OCI-LY3 (cell line): ENCODE measurements at regions not wholly inside any gene's neighbourhood (a gene's known extent, or its start where the extent isn't known, plus 50 kb on each side); places are given as distances from the start of the nearest gene placed in this dataset.

Source experiments
- EZH2phosphoT487 ChIP-seq: fragments of 200-600 bp; shearing (Covaris generic); IDR thresholded peaks from 2 replicates; pipeline ENCODE4 v1.6.1; 2018; ENCODE audit warnings: antibody characterized with exemption, mixed run types, low read depth
- TF ChIP-seq, protein P1 (sequence below): fragments of 200-600, 300-600 bp; sonication (generic); IDR thresholded peaks from 2 replicates; pipeline ENCODE4 v1.5.1; 2014; ENCODE audit warnings: antibody characterized with exemption, low read length, low read depth

DNA sequence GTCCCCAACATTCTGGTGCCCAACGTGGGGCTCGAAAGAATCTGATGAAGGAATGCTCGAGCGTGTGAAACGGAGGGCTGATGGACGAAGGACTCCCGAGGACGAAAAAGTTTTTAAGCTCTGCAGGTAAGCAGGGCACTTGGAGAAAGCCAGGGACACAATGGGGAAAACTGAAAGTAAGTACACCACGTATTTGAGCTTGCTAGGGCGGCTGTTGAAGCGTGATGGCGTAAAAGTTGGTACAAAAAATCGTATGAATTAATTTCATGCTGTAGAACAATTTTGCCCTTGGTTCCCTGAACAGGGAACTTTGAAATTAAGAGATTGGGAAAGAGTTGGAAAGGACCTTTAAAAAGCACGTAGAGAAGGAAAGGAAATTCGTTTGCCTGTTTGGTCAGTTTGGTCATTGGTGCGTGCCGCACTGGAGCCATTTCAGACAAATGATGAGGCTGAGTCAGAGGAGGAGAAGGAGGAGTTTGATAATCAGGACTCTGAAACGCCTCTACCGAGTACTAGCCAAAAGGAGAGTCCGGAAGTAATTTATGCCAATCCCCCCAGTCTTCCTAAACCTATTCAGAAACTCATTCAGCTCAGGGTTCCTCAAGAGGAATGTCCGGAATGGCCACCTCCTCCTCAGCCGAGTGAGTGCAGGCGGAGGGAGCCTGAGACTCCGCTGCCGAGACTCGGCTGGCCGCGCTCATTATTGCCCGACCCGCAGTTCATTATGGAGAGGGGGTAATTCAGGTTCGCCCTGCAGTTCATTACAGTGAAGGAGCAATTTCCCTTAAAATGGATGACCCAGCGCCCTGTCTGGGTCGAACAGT lies 59.2 kb upstream of the PRSS16 start:
- TF ChIP-seq, protein P1, sequence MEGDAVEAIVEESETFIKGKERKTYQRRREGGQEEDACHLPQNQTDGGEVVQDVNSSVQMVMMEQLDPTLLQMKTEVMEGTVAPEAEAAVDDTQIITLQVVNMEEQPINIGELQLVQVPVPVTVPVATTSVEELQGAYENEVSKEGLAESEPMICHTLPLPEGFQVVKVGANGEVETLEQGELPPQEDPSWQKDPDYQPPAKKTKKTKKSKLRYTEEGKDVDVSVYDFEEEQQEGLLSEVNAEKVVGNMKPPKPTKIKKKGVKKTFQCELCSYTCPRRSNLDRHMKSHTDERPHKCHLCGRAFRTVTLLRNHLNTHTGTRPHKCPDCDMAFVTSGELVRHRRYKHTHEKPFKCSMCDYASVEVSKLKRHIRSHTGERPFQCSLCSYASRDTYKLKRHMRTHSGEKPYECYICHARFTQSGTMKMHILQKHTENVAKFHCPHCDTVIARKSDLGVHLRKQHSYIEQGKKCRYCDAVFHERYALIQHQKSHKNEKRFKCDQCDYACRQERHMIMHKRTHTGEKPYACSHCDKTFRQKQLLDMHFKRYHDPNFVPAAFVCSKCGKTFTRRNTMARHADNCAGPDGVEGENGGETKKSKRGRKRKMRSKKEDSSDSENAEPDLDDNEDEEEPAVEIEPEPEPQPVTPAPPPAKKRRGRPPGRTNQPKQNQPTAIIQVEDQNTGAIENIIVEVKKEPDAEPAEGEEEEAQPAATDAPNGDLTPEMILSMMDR, result no peak
- TF ChIP-seq EZH2phosphoT487, result no peak
